ENCODE measurements at regions not wholly inside any gene's neighbourhood (a gene's known extent, or its start where the extent isn't known, plus 50 kb on each side); places are given as distances from the start of the nearest gene placed in this dataset.
"Not testable (repeated sequence)": the region's sequence is repeated elsewhere in the genome, so short reads cannot be mapped to it uniquely, and the experiment has no call there.

- DNase-seq (ENCODE audit: low spot score), result no peak
These were observed 1673.8 kb upstream of the AGA start for GRCh38 chr4:179116011-179116410.

DNA sequence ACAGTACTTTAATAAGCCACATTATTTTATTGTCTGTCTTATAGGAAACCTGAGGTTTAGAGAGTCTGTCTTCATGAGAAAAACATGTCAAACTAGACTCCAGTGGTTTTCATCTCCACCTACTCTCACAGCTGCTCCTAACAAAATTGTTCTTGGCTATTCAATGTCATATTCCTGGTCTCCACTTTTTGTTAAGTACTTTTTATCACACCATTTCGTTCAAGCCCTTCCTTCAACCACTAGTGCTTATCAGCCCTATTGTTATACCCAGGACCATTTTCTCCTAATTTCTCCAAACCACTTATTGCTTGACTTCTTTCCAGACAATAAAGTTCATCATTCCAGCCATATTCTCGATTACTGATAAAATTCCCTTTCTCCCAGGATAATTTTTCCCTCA lies 1674.3 kb upstream of the AGA start:
- DNase-seq (ENCODE audit: low spot score), result no peak

- DNase-seq (ENCODE audit: low spot score), result no peak
These were observed 1680.8 kb upstream of the AGA start for GRCh38 chr4:179123084-179123483.

- DNase-seq (ENCODE audit: low spot score), result no peak
These were observed 1682.2 kb upstream of the AGA start for GRCh38 chr4:179124419-179124818.

DNA sequence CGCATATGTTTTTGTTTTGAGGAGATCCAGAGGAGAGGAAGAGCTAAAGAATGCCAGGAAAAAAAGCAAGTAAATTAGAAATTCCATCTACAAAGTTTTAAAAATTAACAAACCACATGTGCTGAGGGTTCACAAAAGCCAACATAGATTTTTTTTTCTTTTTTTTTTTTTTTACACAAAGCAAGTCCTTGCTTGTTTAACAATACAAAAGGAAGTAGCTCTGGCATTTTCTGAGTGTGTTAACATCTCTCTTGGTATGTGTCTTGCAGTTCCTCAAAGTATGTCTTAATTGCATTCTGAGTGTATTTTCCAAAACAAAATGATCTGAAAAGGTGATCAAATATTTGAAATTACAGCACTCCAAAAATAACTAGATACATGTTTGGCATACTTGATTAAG lies 1682.7 kb upstream of the AGA start:
- DNase-seq (ENCODE audit: low spot score), result no peak

- no peak for DNase-seq (ENCODE audit: low spot score)
These were observed 1683.6 kb upstream of the AGA start for GRCh38 chr4:179125870-179126269.

DNA sequence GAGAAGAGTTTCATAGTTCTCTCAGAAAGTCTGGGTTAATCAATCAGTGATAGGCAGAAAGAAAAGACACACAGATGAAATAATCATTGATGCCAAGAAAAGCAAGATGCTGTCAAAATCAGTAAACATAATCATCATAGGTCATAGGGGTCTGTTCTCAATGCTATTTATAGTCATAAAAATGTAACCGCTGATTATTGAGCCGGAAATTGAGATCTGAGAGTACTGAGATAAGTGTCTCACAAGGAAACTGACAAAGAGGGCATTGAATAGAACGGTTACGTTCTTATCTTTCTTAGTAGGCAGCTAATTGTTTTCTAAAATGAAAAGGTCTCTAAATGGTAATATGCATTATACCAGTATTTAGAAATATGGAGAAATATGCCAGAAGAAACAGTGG lies 1686.1 kb upstream of the AGA start:
- DNase-seq (ENCODE audit: low spot score), result no peak

DNA sequence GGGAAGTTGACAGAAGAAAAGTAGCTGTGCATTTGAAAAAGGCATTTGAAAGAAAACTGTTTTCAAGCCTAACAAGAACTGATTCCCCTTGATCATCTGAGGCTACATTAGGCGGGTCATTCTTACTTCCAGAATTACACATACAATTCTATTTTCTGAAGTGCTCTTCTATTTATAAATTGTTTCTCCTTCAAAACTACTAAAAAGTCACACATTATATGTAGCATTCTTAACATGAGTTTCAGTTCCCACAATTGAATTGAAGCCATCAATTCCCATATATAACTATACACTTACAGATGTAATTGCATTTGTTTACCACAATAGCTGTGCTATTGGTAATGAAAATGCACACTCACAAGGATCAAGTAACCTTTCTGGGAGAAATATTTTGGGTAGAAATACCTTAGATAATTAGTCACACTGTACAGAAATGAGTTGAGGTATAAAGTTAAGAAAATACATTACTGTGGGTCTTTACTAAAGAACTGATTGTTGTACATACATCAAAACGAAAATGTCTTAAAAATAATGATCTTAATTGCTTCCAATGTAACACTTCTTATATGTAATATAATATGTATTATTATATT lies 1688.0 kb upstream of the AGA start:
- DNase-seq (ENCODE audit: low spot score), result no peak

GRCh38 chr4:179145746-179146525 lies 1703.7 kb upstream of the AGA start:
- no peak for DNase-seq (ENCODE audit: low spot score)

- DNase-seq (ENCODE audit: low spot score), result no peak
These were observed 1709.5 kb upstream of the AGA start for GRCh38 chr4:179151770-179152169.

DNA sequence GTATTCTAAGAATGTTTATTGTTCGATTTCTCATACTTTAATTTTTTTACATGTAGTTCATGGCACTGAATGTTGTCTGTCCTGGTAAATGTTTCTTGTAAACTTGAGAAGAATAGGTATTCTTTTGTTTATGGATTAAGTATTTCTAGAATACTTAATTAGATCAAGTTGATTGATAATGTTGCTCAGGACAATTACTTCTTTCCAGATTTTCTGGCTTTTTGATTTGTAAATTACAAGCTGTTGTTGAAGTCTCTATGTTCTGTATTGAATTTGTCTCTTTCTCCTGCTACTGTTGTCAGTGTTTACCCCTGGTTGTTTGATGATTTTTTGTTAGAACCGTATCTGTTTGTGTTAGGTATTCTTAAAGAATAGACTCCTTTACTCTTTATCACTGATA lies 1720.9 kb upstream of the AGA start:
- DNase-seq (ENCODE audit: low spot score), result no peak

- no peak for DNase-seq (ENCODE audit: low spot score)
These were observed 1722.2 kb upstream of the AGA start for GRCh38 chr4:179164267-179164999.

- no peak for DNase-seq (ENCODE audit: low spot score)
These were observed 1722.9 kb upstream of the AGA start for GRCh38 chr4:179165000-179165738.

DNA sequence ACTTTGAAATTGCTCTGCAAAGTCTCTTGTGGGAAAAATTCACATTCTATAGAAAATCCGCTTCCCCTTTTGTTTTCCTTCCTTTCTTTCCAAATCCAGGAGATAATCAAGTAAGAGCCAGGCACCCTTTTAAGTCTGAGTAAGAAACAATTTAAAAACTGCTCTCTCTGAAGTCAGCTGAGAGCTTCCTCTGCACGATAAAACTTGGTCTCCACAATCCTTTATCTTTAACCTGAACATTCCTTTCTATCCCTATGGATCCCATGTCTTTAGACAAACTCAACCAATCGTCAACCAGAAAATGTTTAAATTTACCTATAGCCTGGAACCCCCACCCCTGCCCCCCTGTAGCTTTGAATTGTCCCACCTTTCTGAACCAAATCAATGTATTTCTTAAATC lies 1723.6 kb upstream of the AGA start:
- DNase-seq (ENCODE audit: low spot score), result no peak

DNA sequence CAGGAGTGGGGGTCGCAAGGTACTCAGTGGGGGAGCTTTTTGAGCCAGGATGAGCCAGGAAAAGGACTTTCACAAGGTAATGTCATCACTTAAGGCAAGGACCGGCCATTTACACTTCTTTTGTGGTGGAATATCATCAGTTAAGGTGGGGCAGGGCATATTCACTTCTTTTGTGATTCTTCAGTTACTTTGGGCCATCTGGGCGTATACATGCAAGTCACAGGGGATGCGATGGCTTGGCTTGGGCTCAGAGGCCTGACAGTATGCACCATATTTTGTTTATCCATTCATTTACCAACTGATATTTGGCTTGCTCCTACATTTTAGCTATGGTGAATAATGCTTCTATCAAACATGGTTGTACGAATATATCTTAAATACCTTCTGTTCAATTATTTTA lies 1728.1 kb upstream of the AGA start:
- not testable (repeated sequence) for DNase-seq (ENCODE audit: low spot score)

- no peak for DNase-seq (ENCODE audit: low spot score)
These were observed 1740.5 kb upstream of the AGA start for GRCh38 chr4:179182741-179183140.

DNA sequence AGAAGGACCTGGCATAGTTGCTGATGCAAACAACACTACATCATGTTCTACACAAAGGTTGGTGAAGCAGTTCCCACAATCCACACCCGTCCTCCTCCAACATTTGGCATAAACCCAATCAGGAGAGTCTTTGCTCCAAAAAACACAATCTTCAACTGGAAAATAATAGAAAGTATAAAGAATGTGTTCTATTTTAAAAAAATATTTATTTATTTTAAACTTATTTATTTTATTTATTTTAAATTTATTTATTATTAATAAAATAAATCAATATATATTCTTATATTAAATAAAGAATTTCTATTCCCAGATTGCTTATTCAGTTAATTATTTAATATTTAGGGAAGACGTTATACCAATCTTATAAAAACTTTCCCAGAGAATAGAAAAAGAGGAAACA lies 1753.7 kb upstream of the AGA start:
- no peak for DNase-seq (ENCODE audit: low spot score)

DNA sequence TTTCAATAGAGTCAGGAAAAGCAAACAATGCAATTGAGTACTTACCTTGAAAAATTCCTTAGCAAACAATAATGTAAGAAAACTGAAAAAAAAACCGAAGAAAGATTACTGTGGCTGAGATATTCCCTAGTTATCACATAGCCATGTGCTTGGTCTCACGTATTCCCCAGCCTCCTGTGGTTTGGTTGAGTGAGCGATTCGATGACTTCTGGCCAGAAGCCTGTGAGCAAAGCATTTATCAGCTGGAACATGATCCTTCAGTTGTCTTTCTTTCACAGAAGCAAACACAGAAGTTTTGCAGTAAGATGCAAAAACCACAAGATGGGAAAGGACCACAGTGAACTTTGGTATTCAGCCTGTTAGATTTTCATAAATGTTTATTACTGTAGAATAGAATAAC lies 1754.3 kb upstream of the AGA start:
- peak; percentile 16 for DNase-seq (ENCODE audit: low spot score)

DNA sequence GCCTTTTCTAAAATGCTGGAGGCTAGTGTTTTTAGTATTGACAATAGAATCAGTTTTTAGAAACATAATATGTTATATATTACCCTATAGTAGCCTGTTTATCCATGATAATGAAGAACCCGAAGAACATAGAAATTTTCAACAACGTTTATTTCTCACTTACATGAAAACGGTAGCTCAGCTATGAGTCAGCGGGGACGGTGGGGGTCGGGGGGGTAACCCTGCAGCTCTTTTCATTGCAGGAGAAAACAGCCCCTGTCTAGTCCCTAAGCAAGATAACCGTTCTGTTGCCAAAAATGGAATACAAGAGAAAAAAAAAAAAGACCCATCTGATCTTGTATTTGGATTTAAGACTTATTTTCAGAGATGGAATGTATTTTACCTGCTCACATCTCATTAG lies 1758.4 kb upstream of the AGA start:
- DNase-seq (ENCODE audit: low spot score), result no peak

DNA sequence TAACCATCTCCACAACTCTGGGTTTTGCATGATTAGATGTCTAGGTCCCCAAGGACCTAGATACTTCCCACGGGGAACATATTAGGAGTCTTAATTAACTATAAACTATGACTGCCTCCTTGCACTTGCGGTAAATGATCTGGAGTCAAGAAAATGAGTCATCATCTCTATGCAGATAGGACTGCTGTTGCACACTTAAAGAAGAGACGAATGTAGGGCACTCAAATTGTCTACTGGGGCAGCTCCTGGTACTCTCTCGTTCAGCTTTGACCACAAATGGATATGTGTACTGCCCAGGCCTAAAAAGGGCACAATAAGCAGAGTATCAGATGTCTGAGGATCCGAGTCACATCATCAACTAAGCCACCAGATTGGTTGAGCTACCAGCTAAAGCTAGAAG lies 1783.4 kb upstream of the AGA start:
- DNase-seq (ENCODE audit: low spot score), result no peak

- no peak for DNase-seq (ENCODE audit: low spot score)
These were observed 1806.6 kb upstream of the AGA start for GRCh38 chr4:179248821-179249220.

DNA sequence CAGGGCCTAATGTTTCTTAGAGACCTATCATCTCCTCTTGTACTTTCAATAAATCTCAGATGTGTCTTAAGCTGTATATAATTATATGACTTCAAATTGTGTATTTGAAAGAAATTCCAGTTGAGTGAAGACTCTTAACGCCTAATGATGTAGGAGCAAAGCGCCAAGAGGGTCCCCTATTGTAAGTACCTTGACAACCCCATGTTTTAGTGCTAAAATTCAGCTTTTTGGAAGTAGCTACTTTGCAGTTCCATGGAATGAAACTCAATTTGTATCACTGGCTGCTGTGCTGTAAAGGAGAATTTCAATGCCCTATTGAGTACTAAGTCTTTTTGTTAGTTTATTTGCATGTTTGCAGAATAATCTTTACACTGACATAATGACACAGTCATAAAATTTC lies 1826.6 kb upstream of the AGA start:
- no peak for DNase-seq (ENCODE audit: low spot score)
